ENCODE measurements at regions not wholly inside any gene's neighbourhood (a gene's known extent, or its start where the extent isn't known, plus 50 kb on each side); places are given as distances from the start of the nearest gene placed in this dataset.

DNA sequence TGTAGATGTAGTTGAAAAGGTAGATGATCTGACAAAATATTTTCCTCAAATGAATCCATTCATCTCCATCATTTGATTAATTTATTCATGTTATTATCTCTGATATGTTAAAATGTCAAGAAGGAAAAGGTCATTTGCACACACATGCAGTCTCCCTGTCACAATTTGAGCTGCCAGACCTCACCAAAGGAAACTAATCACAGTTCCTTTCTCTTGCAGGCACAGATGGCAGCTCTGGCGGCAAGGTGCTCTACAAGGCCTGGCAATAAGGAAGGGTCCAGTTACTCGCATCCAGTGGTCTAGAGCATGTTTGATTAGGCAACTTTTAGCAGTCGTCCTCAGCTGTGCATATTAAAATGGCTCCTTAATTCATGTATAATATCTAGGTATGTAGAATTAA is 120.1 kb downstream of the FEM1C start:
- no peak for TF ChIP-seq CTCF (IDR thresholded peaks at IDR 0.05; ENCODE audit: poor library complexity)
- no peak for TF ChIP-seq EZH2 (IDR thresholded peaks at IDR 0.05; ENCODE audit: borderline replicate concordance)

All from hepatocyte (in vitro differentiated cells).